HL-60 (cell line): ENCODE measurements at regions not wholly inside any gene's neighbourhood (a gene's known extent, or its start where the extent isn't known, plus 50 kb on each side); places are given as distances from the start of the nearest gene placed in this dataset.
"Not testable (repeated sequence)": the region's sequence is repeated elsewhere in the genome, so short reads cannot be mapped to it uniquely, and the experiment has no call there.

ENCODE experiments used
- DNase-seq, 2 experiments: peaks; one replicate each; pipeline ENCODE4 v3.0.0-alpha.2; 2010 to 2020; ENCODE audit warnings: low read depth in 1 of 2, low spot score in 1 of 2
- H3K27ac ChIP-seq: fragments of 250-450 bp; sonication (Bioruptor Pico); replicated peaks from 2 replicates; pipeline ENCODE4 v1.5.1; 2020; ENCODE audit warnings: mild to moderate bottlenecking, moderate library complexity
- H3K27me3 ChIP-seq: fragments of 250-450 bp; sonication (Bioruptor Pico); 2 replicates; pipeline ENCODE4 v1.5.1; 2021; ENCODE audit warnings: mild to moderate bottlenecking, moderate library complexity; ENCODE audit not compliant: insufficient read depth, poor library complexity, severe bottlenecking
- H3K4me3 ChIP-seq: replicated peaks from 2 replicates; pipeline ENCODE4 v1.5.1; 2011; ENCODE audit warnings: mild to moderate bottlenecking, control low read depth, low read length; ENCODE audit not compliant: insufficient read depth
- GABPA ChIP-seq: IDR thresholded peaks from 2 replicates; pipeline ENCODE4 v1.6.1; 2012; ENCODE audit warnings: low read depth
- POLR2AphosphoS5 ChIP-seq: IDR thresholded peaks from 2 replicates; pipeline ENCODE4 v1.6.1; 2012; ENCODE audit warnings: low read depth
- REST ChIP-seq: IDR thresholded peaks from 2 replicates; pipeline ENCODE4 v1.6.1; 2012; ENCODE audit warnings: low read depth; ENCODE audit not compliant: insufficient replicate concordance
- SPI1 ChIP-seq: IDR thresholded peaks from 2 replicates; pipeline ENCODE4 v1.6.1; 2012; ENCODE audit warnings: low read depth, mild to moderate bottlenecking, borderline replicate concordance
- TF ChIP-seq, protein P1 (sequence below): IDR thresholded peaks from one replicate; pipeline ENCODE4 v1.5.1; 2011; ENCODE audit warnings: low read length, control low read depth, inconsistent platforms; ENCODE audit not compliant: insufficient read depth

- DNase-seq: no peak
- Histone ChIP-seq H3K27me3 (no peaks in the 10 kb centered on the region), H3K27ac (no peak overlapping the region), H3K4me3 (no peak overlapping the region)
- TF ChIP-seq REST: no peak
- TF ChIP-seq SPI1: no peak
- no peak for TF ChIP-seq GABPA
- no peak for TF ChIP-seq POLR2AphosphoS5
- TF ChIP-seq, protein P1, sequence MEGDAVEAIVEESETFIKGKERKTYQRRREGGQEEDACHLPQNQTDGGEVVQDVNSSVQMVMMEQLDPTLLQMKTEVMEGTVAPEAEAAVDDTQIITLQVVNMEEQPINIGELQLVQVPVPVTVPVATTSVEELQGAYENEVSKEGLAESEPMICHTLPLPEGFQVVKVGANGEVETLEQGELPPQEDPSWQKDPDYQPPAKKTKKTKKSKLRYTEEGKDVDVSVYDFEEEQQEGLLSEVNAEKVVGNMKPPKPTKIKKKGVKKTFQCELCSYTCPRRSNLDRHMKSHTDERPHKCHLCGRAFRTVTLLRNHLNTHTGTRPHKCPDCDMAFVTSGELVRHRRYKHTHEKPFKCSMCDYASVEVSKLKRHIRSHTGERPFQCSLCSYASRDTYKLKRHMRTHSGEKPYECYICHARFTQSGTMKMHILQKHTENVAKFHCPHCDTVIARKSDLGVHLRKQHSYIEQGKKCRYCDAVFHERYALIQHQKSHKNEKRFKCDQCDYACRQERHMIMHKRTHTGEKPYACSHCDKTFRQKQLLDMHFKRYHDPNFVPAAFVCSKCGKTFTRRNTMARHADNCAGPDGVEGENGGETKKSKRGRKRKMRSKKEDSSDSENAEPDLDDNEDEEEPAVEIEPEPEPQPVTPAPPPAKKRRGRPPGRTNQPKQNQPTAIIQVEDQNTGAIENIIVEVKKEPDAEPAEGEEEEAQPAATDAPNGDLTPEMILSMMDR: no peak
Observed at GRCh38 chr9:31415164-31415563, 969.3 kb upstream of the ACO1 start.

DNA sequence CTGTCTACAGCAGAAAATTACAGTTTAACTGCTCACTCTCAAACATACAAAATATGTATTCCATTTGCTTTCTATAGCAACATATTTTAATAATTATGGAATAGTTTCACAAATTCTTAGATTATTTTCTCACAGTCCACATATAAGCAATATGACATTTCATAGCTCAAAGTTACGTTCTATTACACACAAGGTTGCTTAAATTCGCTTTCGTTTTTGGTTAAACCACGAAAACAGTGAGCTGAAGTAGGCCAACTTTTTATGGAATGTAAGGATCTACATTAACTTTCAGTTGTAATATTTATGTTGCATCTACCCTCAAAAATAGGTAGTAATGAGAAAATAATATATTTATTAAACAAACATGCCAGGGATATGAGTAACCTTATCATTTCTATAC is 966.0 kb upstream of the ACO1 start:
- DNase-seq: no peak
- Histone ChIP-seq H3K4me3 (no peak overlapping the region), H3K27me3 (no peaks in the 10 kb centered on the region), H3K27ac (no peak overlapping the region)
- no peak for TF ChIP-seq SPI1
- TF ChIP-seq REST: no peak

DNA sequence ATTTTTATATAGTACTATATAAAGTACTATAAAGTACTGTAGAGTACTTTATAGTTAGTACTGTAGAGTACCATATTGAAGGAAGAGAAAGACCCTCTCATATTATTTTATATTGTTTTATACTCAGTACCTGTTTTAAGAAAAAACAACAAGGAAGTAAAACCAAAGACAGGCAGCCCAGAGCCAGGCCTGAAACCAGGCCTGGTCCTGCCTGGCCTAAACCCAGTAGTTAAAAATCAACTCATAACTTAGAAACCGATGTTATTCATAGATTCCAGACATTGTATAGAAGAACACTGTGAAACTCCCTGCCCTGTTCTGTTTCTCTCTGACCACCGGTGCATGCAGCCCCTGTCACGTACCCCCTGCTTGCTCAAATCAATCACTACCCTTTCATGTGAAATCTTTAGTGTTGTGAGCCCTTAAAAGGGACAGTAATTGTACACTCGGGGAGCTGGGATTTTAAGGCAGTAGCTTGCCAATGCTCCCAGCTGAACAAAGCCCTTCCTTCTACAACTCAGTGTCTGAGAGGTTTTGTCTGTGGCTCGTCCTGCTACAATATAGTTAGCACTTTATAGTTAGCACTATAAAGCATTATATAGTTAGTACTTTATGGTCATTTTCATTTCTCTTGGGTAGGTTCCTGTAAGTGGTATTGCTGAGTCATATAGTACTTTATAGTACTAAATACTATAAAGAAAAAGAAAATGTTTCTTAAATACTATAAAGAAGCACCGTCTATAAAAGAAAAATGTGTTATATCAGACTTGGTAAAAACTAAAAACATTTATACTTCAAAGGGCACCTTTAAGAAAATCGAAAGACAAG is 940.6 kb upstream of the ACO1 start:
- H3K27me3 ChIP-seq, H3K27ac ChIP-seq, DNase-seq, H3K4me3 ChIP-seq: not testable (repeated sequence)

GRCh38 chr9:31445357-31445756 is 939.1 kb upstream of the ACO1 start:
- no peak overlapping the region for H3K4me3 ChIP-seq
- DNase-seq: no peak
- H3K27ac ChIP-seq: no peak overlapping the region
- no peak for TF ChIP-seq REST
- TF ChIP-seq, protein P1: no peak
- no peak for TF ChIP-seq SPI1
- no peak for TF ChIP-seq POLR2AphosphoS5
- no peak for TF ChIP-seq GABPA
- H3K27me3 ChIP-seq: no peaks in the 10 kb centered on the region
